IMR-90 (cell line): ENCODE measurements at regions not wholly inside any gene's neighbourhood (a gene's known extent, or its start where the extent isn't known, plus 50 kb on each side); places are given as distances from the start of the nearest gene placed in this dataset.

Source experiments
- ATAC-seq: fragments of 200-7000 bp; cut with Tn5 transposase; 2 replicates; pipeline ENCODE4 v1.9.1; 2020; ENCODE audit warnings: low read depth, mild to moderate bottlenecking, moderate library complexity
- BruUV-seq: library from RNA; stranded (reverse); fragments of 400-500 nt; replicated peaks from 2 replicates; lab custom pipeline; 2021; lab: Mats Ljungman, UMichigan
- CTCF ChIA-PET: fragments of 300-600 bp; formaldehyde crosslinking; extraction: SDS; loops from one replicate; lab custom pipeline; 2021; ENCODE audit warnings: antibody characterized with exemption; lab: Yijun Ruan, JAX
- POLR2A ChIA-PET: fragments of 300-600 bp; sonication (Branson Sonifier 250); formaldehyde crosslinking; loops from one replicate; lab custom pipeline; 2022; ENCODE audit warnings: antibody characterized with exemption; ENCODE audit not compliant: unreplicated experiment; lab: Charles Lee
- DNase-seq: peaks from one replicate; pipeline ENCODE4 v3.0.0; 2013
- H2AFZ ChIP-seq: replicated peaks from 2 replicates; pipeline ENCODE3; 2013; ENCODE audit warnings: low read length, mild to moderate bottlenecking; ENCODE audit not compliant: poor library complexity
- H2AK5ac ChIP-seq: 2 replicates; pipeline ENCODE4 v1.6.1; 2013; ENCODE audit warnings: low read depth, low read length, inconsistent platforms
- H2AK9ac ChIP-seq: replicated peaks from 2 replicates; pipeline ENCODE3; 2013; ENCODE audit warnings: mild to moderate bottlenecking, low read depth, low read length, moderate library complexity; ENCODE audit not compliant: poor library complexity
- H2BK120ac ChIP-seq: 2 replicates; pipeline ENCODE4 v1.6.1; 2013; ENCODE audit warnings: low read depth, low read length, inconsistent platforms
- H2BK15ac ChIP-seq: 3 replicates; pipeline ENCODE4 v1.6.1; 2013; ENCODE audit warnings: low read depth, low read length, inconsistent platforms
- H2BK20ac ChIP-seq: 2 replicates; pipeline ENCODE4 v1.6.1; 2013; ENCODE audit warnings: low read depth, mild to moderate bottlenecking, inconsistent platforms, low read length, moderate library complexity
- H2BK5ac ChIP-seq: 2 replicates; pipeline ENCODE4 v1.6.1; 2013; ENCODE audit warnings: mild to moderate bottlenecking, low read depth, low read length, inconsistent platforms; ENCODE audit not compliant: poor library complexity, severe bottlenecking
- H3K14ac ChIP-seq: replicated peaks from 2 replicates; pipeline ENCODE4 v1.6.1; 2013; ENCODE audit warnings: low read depth, low read length, inconsistent platforms
- H3K18ac ChIP-seq: 2 replicates; pipeline ENCODE4 v1.6.1; 2013; ENCODE audit warnings: low read depth, low read length, control low read depth
- H3K23ac ChIP-seq: 2 replicates; pipeline ENCODE4 v1.6.1; 2013; ENCODE audit warnings: low read depth, low read length, inconsistent platforms
- H3K27ac ChIP-seq: 2 replicates; pipeline ENCODE4 v1.5.1; 2013; ENCODE audit warnings: mild to moderate bottlenecking, control low read depth, low read length; ENCODE audit not compliant: insufficient read depth
- H3K27me3 ChIP-seq: 2 replicates; pipeline ENCODE4 v1.6.1; 2013; ENCODE audit warnings: low read length; ENCODE audit not compliant: control insufficient read depth, insufficient read depth
- H3K36me3 ChIP-seq: 2 replicates; pipeline ENCODE4 v1.6.1; 2013; ENCODE audit warnings: low read length, mixed read lengths; ENCODE audit not compliant: control insufficient read depth, insufficient read depth
- H3K4ac ChIP-seq: 2 replicates; pipeline ENCODE4 v1.6.1; 2013; ENCODE audit warnings: low read depth, low read length, inconsistent platforms
- H3K4me1 ChIP-seq: 2 replicates; pipeline ENCODE4 v1.6.1; 2013; ENCODE audit warnings: low read length, mixed read lengths; ENCODE audit not compliant: control insufficient read depth, insufficient read depth
- H3K4me2 ChIP-seq: 2 replicates; pipeline ENCODE4 v1.6.1; 2013; ENCODE audit warnings: low read depth, mild to moderate bottlenecking, control low read depth, low read length, moderate library complexity
- H3K4me3 ChIP-seq: 2 replicates; pipeline ENCODE4 v1.5.1; 2013; ENCODE audit warnings: low read depth, mild to moderate bottlenecking, control low read depth, low read length, moderate library complexity; ENCODE audit not compliant: insufficient read depth
- H3K56ac ChIP-seq: 2 replicates; pipeline ENCODE4 v1.6.1; 2013; ENCODE audit warnings: low read length, inconsistent platforms; ENCODE audit not compliant: insufficient read depth; ENCODE audit errors: extremely low read depth
- H3K79me1 ChIP-seq, 2 experiments: 2 replicates each; pipeline ENCODE4 v1.6.1; 2013; ENCODE audit warnings: low read length in 2 of 2, inconsistent platforms in 1 of 2, low read depth in 1 of 2
- H3K9ac ChIP-seq: 2 replicates; pipeline ENCODE4 v1.6.1; 2013; ENCODE audit warnings: low read depth, low read length, control low read depth
- H3K9me1 ChIP-seq: 2 replicates; pipeline ENCODE4 v1.6.1; 2013; ENCODE audit warnings: low read length, inconsistent platforms; ENCODE audit not compliant: insufficient read depth
- H3K9me3 ChIP-seq: 2 replicates; pipeline ENCODE4 v1.6.1; 2013; ENCODE audit warnings: low read length; ENCODE audit not compliant: control insufficient read depth, insufficient read depth
- H4K20me1 ChIP-seq: 2 replicates; pipeline ENCODE4 v1.6.1; 2013; ENCODE audit warnings: low read length, inconsistent platforms; ENCODE audit not compliant: insufficient read depth
- H4K5ac ChIP-seq: 2 replicates; pipeline ENCODE4 v1.6.1; 2013; ENCODE audit warnings: mild to moderate bottlenecking, low read depth, low read length, control low read depth
- H4K8ac ChIP-seq, 2 experiments: 2 replicates each; pipeline ENCODE4 v1.6.1; 2013; ENCODE audit warnings: low read depth in 2 of 2, low read length in 2 of 2, control low read depth in 1 of 2, inconsistent platforms in 1 of 2
- H4K91ac ChIP-seq: 2 replicates; pipeline ENCODE4 v1.6.1; 2013; ENCODE audit warnings: low read depth, low read length, inconsistent platforms; ENCODE audit not compliant: insufficient read depth
- BHLHE40 ChIP-seq: fragments of 150-350 bp; IDR thresholded peaks from 2 replicates; pipeline ENCODE4 v1.6.1; 2016; ENCODE audit warnings: mild to moderate bottlenecking, low read depth, low read length
- CEBPB ChIP-seq: IDR thresholded peaks from 2 replicates; pipeline ENCODE4 v1.6.1; 2012; ENCODE audit warnings: low read depth, low read length, improper control_type of control experiment
- CHD1 ChIP-seq: IDR thresholded peaks from 2 replicates; pipeline ENCODE4 v1.6.1; 2012; ENCODE audit warnings: low read depth, low read length, improper control_type of control experiment
- FOS ChIP-seq: fragments of 150-350 bp; IDR thresholded peaks from 2 replicates; pipeline ENCODE4 v1.6.1; 2016; ENCODE audit warnings: low read depth, low read length
- MAFK ChIP-seq: IDR thresholded peaks from 2 replicates; pipeline ENCODE4 v1.6.1; 2012; ENCODE audit warnings: low read depth, low read length, improper control_type of control experiment
- MXI1 ChIP-seq: IDR thresholded peaks from 2 replicates; pipeline ENCODE4 v1.6.1; 2012; ENCODE audit warnings: low read depth, mild to moderate bottlenecking, low read length, moderate library complexity, borderline replicate concordance
- POLR2A ChIP-seq: IDR thresholded peaks from 2 replicates; pipeline ENCODE4 v1.6.1; 2012; ENCODE audit warnings: mild to moderate bottlenecking, low read depth, low read length
- RAD21 ChIP-seq: IDR thresholded peaks from 2 replicates; pipeline ENCODE4 v1.6.1; 2012; ENCODE audit warnings: low read length, improper control_type of control experiment
- RCOR1 ChIP-seq: IDR thresholded peaks from 2 replicates; pipeline ENCODE4 v1.6.1; 2012; ENCODE audit warnings: mild to moderate bottlenecking, low read length, improper control_type of control experiment; ENCODE audit not compliant: insufficient replicate concordance
- RFX5 ChIP-seq: IDR thresholded peaks from 2 replicates; pipeline ENCODE4 v1.8.0; 2012; ENCODE audit warnings: low read depth, mild to moderate bottlenecking, low read length, moderate library complexity
- SMC3 ChIP-seq: fragments of 150-350 bp; IDR thresholded peaks from 2 replicates; pipeline ENCODE4 v1.6.1; 2016; ENCODE audit warnings: low read depth, mild to moderate bottlenecking, antibody characterized with exemption, low read length, moderate library complexity
- WGBS, 2 experiments: methylation state at CpG; one replicate each; pipeline versions ENCODE4 v1.1.5 to v1.1.7; 2013; ENCODE audit warnings: missing lambda C conversion rate in 2 of 2; ENCODE audit not compliant: insufficient read length in 1 of 2; ENCODE audit errors: extremely low coverage in 2 of 2; 5-methylcytosine and 5-hydroxymethylcytosine counted together
- dilution Hi-C: fragments of 300-500 bp; cut with HindIII; formaldehyde crosslinking; loops from one replicate; pipeline ENCODE4 v1.14.3; 2018; ENCODE audit warnings: low sequenced_read_pairs; ENCODE audit not compliant: unreplicated experiment
- in situ Hi-C: fragments of 300-500 bp; cut with MboI; formaldehyde crosslinking; loops from 3 replicates; pipeline ENCODE4 v1.14.3; 2019; ENCODE audit warnings: low sequenced_read_pairs, inconsistent platforms, mixed read lengths
- intact Hi-C: fragments of 100-400 bp; cut with micrococcal nuclease; formaldehyde crosslinking; loops from 2 replicates; pipeline ENCODE4 v1.10.0; 2022
- TF ChIP-seq, protein P1 (sequence below): fragments of 150-350 bp; IDR thresholded peaks from 2 replicates; pipeline ENCODE4 v1.6.1; 2016; ENCODE audit warnings: low read depth, mild to moderate bottlenecking, low read length, moderate library complexity, borderline replicate concordance
- TF ChIP-seq, protein P2 (sequence below): fragments of 150-350 bp; IDR thresholded peaks from 2 replicates; pipeline ENCODE4 v1.6.1; 2017; ENCODE audit warnings: mild to moderate bottlenecking, antibody characterized with exemption, low read length, low read depth
- TF ChIP-seq, protein P3 (sequence below): conservative IDR thresholded peaks from 2 replicates; pipeline ENCODE4 v1.5.1; 2012; ENCODE audit warnings: mild to moderate bottlenecking, low read depth, low read length, improper control_type of control experiment

DNA sequence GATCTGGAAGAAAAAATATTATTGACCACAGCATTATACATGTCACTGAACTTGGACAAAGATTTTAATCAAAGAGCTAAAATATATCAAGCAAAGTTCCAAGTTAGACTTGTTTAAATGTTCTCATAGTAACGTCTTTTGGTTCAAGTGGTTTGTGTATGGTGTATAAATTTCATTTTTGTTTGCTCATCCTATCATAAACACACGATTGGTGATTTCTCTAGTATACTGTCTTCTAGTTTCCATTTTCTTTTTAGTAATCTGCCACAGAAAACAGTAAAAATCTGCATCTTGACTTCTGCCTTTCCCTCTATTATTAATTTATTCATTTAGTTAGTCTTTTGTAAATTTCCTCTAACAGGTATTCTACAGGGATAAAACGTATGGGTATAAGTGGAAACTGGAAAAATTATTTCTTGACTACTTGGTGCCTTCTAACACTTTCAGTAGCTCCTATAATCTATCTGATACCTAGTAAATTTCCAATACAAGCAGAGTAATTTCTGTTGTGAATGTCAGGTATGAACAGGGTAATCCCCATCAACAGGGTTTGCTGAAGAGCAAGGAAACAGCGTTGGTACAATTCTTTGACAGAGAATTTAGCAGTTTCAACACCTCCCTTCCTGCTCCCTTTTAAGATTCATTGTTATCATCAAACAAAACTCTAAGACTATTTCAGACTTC, 268.0 kb downstream of the PTPRC start:
- Histone ChIP-seq H4K5ac (no peak overlapping the region), H2AK9ac (no peak overlapping the region), H3K56ac (no peak overlapping the region), H3K4me3 (no peak overlapping the region), H3K4ac (no peak overlapping the region), H3K9me1 (peaks cover 8% of the 10 kb centered on the region), H2AK5ac (no peak overlapping the region), H2BK120ac (no peak overlapping the region), H2BK20ac (no peak overlapping the region), H4K20me1 (peaks cover 8% of the 10 kb centered on the region; the same call in 1 of the 2 replicates), H3K23ac (no peak overlapping the region), H3K18ac (no peak overlapping the region; the same call in 1 of the 2 replicates), H2AFZ (no peak overlapping the region), H3K27ac (no peak overlapping the region), H3K9ac (no peak overlapping the region), H3K27me3 (no peaks in the 10 kb centered on the region), H3K4me2 (no peak overlapping the region), H3K79me1 (peaks cover 14 to 39% of the 10 kb centered on the region in 2 experiments), H3K36me3 (peaks cover 2% of the 10 kb centered on the region; the same call in 1 of the 2 replicates), H4K8ac (no peak overlapping the region), H2BK5ac (no peak overlapping the region), H2BK15ac (no peak overlapping the region), H3K4me1 (peaks cover 9% of the 10 kb centered on the region), H4K91ac (no peak overlapping the region), H3K14ac (no peak overlapping the region), H3K9me3 (no peaks in the 10 kb centered on the region)
- dilution Hi-C loops: no loop called here
- ChIA-PET POLR2A (no interaction called here), CTCF (no interaction called here)
- no CpG with 5 or more reads among the region's 4 CpGs for WGBS, 2 experiments
- DNase-seq (no peak), ATAC-seq (no peak)
- in situ Hi-C loops: no loop called here
- TF ChIP-seq CHD1 (no peak), FOS (no peak), RCOR1 (no peak), BHLHE40 (no peak), CEBPB (no peak), MXI1 (no peak), RAD21 (no peak), RFX5 (no peak), MAFK (no peak), SMC3 (no peak), POLR2A (no peak)
- TF ChIP-seq, protein P1, sequence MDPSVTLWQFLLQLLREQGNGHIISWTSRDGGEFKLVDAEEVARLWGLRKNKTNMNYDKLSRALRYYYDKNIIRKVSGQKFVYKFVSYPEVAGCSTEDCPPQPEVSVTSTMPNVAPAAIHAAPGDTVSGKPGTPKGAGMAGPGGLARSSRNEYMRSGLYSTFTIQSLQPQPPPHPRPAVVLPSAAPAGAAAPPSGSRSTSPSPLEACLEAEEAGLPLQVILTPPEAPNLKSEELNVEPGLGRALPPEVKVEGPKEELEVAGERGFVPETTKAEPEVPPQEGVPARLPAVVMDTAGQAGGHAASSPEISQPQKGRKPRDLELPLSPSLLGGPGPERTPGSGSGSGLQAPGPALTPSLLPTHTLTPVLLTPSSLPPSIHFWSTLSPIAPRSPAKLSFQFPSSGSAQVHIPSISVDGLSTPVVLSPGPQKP: no peak
- TF ChIP-seq, protein P2, sequence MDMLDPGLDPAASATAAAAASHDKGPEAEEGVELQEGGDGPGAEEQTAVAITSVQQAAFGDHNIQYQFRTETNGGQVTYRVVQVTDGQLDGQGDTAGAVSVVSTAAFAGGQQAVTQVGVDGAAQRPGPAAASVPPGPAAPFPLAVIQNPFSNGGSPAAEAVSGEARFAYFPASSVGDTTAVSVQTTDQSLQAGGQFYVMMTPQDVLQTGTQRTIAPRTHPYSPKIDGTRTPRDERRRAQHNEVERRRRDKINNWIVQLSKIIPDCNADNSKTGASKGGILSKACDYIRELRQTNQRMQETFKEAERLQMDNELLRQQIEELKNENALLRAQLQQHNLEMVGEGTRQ: no peak
- TF ChIP-seq, protein P3, sequence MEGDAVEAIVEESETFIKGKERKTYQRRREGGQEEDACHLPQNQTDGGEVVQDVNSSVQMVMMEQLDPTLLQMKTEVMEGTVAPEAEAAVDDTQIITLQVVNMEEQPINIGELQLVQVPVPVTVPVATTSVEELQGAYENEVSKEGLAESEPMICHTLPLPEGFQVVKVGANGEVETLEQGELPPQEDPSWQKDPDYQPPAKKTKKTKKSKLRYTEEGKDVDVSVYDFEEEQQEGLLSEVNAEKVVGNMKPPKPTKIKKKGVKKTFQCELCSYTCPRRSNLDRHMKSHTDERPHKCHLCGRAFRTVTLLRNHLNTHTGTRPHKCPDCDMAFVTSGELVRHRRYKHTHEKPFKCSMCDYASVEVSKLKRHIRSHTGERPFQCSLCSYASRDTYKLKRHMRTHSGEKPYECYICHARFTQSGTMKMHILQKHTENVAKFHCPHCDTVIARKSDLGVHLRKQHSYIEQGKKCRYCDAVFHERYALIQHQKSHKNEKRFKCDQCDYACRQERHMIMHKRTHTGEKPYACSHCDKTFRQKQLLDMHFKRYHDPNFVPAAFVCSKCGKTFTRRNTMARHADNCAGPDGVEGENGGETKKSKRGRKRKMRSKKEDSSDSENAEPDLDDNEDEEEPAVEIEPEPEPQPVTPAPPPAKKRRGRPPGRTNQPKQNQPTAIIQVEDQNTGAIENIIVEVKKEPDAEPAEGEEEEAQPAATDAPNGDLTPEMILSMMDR: no peak
- intact Hi-C loops: no loop called here
- BruUV-seq: no TSS peak
